Stimulated activated CD4-positive, alpha-beta T cell treated with anti-CD3 and anti-CD28 coated beads, Interleukin-12 subunit alpha, Interleukin-12 subunit beta, amount 100 ng/mL, for 48 hours (primary cell): ENCODE measurements at regions not wholly inside any gene's neighbourhood (a gene's known extent, or its start where the extent isn't known, plus 50 kb on each side); places are given as distances from the start of the nearest gene placed in this dataset.
"Not testable (repeated sequence)": the region's sequence is repeated elsewhere in the genome, so short reads cannot be mapped to it uniquely, and the experiment has no call there.

Source experiments
- DNase-seq, 3 donors: peaks; one replicate each; pipeline ENCODE4 v3.0.0-alpha.2; 2020; ENCODE audit warnings: low read depth in 2 of 3, low spot score in 1 of 3

DNA sequence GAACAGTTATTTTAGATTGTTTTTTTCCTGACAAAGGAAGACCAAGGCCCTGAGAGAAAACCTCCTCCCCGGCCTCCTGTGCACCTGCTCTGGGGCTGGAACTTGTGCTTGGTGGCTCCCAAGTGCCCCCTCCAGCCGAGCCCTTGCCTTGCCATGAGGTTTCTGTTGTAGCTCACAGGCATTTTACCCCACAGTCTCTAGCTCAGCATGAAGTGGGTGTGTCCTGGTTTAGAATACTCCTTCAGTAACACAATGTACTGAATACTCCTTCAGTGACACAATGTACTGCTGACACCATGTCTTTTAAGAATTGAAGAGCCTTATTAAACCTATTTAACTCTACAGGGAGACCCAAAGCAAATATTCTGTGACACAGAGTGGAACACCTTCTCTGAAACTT lies 116.1 kb downstream of the OR4M2 start:
- not testable (repeated sequence) for DNase-seq

DNA sequence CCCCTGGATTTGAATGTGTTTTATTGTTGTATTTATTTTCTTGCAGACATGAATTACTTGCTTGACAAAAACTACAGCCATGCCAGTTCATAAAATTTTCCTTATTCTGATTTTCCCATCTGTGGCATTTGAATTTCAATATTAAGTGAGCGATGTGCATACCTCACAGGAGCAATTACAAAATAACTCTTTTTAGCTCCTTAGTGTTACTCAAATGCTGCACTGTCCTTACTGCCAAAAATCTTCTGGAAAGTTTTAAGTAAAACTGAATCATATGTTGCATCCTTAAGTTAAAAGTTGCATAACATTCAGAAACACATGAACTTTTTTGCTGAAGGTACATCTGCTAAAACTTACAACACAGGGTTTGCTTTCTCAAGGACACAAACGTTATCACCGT lies 120.1 kb downstream of the OR4M2 start:
- not testable (repeated sequence) for DNase-seq

DNA sequence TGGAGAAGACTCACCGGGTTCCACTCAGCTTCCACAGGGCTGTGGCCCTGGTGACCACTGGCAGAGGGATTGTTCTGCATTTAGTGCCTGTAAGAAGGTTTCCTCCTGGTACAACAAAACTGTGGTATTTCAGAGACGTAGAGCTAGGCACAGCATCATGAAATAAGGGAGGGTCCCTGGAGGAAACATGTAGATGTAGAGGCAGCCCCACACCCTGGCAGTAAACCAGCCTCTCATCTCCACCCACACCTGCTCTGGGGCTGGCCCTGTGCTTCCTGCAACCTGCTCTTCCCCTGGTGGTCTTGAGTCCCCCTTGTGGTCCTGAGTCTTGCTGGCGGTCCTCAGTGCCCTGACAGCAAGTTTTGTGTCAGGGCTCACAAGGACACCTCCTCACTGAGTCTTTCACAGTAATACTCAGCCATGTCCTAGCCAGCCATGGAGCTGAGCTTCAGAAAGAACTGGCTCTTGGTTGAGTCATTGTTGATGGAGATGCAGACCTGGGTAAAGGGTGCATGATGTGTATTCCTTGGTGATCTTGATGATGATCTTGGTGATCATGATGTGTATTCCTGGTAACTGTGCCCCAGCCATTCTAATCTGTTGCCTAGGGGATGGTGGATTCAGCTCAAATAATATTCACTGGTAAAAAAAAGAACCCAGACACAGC lies 121.8 kb downstream of the OR4M2 start:
- not testable (repeated sequence) for DNase-seq

DNA sequence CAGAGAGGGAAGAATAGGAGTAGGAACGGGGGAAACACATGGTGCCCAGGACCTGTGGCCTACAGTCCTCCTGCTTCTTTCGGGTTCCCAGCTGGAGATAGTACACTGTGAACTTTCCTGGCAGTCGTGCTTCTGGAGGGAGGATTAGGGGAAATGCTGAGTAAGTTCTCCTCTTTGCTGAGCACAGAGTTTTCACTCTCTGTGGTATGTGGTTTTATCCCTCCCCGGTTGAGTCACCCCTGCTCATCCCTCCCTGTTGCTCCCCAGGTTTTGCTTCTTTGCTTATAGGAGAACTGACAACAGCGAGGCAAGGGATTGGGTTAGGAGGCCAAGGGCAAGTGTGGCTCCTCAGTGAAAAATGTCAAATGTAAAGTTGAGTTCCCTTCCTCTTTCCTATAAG lies 122.9 kb downstream of the OR4M2 start:
- not testable (repeated sequence) for DNase-seq

DNA sequence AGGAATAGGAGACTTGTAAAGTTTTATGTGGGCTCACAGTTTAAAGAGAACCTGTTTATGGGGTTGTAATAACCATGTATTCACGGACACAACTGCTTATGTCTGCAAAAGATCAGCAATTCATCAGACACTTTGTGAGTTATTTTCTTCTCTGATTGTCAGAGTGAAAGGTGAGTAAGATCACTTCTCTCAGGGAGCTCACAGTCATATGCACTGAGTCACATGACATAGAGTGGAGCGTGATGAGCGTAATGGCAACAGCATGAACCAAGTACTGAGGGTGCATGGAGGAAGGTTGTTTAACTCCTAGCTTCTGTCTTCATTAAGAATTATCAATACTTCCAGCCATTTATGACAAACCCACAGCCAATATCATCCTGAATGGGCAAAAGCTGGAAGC lies 128.8 kb downstream of the OR4M2 start:
- DNase-seq = not testable (repeated sequence)

DNA sequence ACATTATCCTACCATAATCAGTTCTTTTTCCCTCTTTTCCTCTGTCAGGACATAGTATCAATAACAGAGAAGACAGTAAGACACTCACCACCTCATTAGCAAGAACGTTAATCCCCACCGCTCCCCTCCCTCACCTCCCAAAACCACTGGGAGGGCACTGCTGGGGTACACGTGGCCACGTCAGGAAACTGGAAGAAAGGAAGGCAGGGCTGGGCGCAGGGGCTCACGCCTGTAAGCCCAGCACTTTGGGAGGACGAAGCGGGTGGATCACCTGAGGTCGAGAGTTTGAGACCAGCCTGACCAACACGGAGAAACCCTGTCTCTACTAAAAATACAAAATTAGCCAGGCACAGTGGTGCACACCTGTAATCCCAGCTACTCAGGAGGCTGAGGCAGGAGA lies 142.3 kb downstream of the OR4M2 start:
- DNase-seq = not testable (repeated sequence)

DNA sequence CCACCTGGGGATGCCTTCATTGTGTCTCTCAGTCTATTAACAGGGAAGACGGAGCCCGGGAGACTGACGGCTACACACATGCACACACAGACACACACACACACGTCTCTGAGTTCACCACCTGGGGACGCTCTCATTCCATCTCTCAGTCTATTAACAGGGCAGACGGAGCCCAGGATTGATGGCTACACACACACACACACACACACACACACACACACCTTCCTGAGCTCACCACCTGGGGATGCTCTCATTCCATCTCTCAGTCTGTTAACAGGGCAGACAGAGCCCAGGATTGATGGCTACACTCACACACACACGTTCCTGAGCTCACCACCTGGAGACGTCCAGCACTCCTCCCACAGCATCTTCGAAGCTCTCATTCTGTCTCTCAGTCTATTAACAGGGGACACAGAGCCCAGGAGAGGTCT lies 143.9 kb downstream of the OR4M2 start:
- no peak for DNase-seq

DNA sequence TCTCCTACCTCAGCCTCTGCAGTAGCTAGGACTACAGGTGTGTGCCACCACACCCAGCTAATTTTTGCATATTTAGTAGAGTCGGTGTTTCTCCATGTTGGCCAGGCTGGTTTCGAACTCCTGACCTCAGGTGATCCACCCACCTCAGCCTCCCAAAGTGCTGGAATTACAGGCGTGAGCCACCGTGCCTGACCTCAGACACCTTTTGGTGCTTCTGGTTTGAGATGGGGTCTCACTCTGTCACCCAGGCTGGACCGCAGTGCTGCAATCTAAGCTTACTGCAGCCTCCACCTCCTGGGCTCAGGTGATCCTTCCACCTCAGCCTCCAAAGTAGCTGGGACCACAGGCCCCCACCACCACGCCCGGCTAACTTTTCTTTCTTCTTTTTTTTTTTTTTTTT lies 144.6 kb downstream of the OR4M2 start:
- not testable (repeated sequence) for DNase-seq

DNA sequence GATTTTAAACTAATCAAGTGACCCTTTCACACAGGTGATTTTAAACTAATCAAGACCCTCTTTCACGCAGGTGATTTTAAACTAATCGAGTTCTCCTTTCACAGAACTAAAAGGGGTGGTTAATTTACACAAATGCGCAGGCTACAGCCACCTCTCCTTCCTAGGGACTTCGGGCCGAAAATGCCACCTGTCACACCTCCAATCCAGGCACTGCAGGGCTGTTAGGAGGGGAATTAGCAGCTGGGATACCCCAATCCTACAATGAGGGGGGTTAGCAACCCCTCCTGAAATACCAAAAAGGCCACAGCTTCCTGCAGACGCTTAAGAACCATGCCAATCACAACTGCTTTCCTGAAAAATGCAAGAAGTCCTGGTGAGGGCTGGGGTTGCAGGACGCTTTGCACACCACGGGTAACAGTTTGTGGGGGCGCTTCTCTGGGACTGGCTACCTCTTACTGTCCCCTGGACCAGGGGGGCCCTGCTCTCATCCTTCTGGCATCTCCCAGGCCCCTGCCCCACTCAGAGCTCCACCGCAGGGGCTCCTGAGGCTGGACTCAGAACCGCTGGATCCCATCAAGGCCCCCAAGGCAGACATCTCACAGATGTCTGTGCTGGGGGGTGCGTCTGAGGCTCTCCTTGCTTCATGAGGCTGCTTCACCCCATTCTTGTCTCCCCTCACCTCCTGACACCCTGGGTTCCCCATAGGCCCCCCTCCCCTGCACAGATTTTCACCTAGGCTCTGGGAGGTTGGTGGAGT lies 145.9 kb downstream of the OR4M2 start:
- no peak for DNase-seq

DNA sequence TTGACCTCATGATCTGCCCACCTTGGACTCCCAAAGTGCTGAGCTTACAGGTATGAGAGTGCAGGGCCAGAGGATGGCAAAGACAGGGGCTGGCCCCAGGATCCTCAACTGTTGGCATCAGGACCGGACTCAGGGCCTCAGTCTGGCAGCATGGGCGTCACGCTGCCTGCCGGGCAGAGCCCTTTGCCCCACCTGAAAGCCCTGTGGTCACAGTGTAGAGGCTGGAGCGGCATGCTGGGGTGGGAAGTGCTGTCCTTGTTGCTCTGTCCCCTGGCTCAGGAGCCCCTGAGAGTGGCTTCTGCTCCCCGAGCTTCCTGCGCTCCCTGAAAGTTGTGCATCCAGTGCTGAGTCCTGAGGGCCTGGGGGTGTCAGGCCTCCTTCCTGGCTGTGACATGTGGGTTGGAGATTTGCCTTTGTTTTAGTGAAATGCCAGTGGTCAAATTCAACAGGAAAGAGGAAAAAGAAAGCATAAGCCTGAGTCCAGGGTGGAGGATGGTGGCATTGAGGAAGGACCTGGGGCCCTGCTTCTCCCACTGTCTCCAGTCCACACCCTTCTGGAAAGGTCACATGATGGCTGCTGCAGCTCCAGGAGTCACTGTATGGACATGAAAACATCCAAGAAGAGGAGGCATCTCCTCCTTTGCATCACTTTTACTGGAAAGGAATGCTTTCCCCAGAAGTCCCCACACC lies 147.2 kb downstream of the OR4M2 start:
- no peak for DNase-seq

DNA sequence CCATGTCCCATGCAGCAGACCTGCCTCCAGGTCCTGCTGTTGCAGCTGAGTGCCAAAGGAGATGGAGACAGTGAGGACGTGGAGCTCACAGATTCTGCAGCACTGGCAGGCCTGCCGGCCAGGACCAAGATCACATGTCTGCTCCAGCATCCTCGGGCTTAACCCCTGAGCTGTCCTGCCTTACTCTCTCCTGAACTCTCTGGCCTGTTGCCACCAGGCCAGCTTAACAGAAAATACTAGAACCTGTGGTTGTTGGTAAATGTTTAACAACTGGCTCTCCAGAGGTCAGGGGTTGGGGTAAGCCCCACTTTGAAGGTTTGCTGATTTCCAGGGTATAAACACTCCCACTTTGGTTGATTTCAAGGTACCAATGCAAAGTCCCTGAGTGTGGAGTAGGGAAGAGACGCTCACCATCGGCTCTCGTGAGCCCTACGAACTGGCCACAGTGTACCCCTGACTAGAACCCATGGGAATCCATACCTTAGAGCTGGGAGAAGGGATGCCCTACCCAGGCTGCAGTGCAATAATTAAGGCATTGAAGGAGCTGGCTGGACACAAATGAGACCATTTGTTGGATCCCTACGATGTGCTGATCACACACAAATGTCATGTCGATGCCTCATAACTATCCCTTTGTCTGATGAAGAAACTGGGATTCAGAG lies 147.9 kb downstream of the OR4M2 start:
- DNase-seq = no peak

DNA sequence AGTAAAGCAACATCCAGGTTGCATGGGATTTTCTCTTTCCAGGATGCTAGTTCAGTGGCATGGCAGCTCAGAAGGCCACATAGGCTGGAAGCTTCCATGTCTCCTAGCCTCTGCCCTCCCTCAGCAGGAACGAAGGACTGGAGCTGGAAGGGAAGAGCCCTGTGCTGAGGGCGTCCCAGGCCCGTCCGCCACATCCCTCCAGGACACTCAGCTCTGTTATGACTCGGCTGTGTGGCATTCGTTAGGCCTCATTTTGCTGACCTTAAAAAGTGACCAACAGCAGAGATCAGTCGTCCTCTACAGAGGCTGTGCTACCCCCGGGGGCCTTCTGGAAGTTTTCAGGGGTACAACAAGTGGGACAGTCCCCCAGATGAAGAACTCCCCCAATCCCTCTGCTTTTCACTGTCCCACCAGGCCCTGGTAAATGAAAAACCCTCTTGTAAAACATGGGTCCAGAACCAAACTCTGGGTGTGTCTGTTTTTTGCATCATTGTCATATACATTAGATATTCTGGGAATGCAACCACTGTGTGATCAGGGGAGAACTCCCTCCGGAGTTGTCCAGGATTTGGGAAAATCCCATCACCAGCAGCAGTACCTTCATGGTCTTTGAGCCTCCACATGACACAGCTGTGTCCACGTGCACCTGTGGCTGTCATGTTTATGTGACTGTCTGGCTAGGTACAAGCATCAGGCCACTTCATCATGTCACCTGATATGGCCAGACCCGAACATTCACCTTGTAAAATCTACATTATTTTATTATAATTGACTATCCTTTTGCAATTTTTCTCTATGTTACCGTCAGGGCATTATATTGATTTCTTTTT lies 149.9 kb downstream of the OR4M2 start:
- DNase-seq = no peak

DNA sequence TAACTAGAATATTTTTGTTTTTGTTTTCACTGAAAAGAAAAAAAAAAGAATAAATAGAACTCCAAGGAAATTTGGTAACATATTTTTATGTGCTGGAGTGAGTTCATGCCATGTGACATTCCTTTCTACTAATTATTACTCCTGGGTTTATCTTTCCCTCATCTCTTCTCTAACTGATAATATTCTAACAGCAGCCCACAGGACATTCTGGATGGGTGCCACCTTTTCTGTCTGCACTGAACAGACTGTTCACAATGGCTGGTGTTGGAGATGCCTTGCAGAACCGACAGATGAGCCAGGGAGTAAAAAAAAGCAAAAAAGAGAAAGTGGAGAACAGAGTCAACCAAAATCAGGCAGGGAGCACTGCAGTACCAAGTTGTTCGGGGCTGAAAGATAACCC lies 151.3 kb downstream of the OR4M2 start:
- no peak for DNase-seq

DNA sequence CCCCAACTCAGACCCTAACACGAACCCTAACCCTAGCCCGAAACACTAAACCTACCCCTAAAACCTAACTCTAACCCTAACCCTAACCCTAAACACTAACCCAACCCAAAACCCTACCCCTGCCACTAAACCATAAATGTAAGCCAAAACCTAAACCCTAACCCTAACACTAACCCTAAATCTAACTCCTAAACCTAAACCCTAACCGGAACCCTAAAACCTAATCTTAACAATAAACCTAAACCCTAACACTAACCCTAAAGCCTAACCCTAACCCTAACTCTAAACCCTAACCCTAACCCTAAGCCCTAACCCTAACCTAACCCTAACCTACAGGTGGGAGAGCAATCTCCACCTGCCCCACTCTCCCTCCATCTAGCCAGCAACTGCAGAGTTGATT lies 152.3 kb downstream of the OR4M2 start:
- no peak for DNase-seq

DNA sequence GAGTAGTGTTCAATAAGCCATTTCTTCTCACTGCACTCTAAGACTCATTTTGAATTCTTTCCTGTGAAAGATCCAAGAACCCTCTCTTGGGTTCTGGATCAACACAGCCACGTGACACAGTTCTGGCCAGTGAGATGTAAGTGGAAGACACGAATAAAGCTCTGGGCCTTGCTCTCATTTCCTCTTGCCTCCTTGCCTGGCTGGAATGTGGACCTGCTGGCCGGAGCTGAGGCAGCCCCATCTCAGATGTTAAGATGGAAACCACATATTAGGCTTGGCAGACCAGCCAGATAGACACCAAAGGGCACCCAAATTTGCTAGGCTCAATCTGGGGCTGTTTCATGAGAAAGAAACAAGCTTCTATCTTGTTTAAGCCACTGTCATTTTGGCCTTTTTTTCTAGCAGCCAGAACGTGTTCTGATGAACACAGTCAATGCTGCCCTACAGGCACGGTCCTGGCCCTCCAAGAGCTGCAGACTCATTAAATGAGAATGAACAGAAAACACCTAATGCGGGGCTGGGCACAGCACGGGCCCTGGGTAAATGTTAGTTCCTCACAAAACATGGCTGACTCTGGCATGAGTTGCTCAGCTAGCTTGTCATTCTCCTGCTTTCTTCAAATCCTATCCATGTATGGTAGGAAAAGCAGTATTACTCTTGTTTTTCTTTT lies 155.1 kb downstream of the OR4M2 start:
- DNase-seq = not testable (repeated sequence)

DNA sequence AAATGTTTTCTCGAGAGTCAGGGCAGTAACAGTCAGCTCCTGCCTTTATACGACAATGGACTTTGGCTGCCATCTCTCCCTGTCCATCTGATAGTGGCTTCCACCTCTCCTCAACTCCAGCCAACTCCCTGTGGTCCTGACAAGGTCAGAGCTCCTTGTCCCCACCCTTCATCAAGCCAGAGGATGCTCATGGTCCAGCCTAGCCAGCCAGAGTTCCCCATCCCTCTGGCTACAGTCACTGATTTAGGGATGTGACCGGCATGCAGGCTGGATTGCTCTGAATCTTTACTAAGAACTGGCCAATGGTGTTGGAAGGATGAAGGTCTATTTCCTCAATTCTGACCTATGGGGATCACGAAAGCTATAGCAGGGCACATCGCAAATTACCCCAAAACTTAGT lies 156.1 kb downstream of the OR4M2 start:
- DNase-seq = no peak

DNA sequence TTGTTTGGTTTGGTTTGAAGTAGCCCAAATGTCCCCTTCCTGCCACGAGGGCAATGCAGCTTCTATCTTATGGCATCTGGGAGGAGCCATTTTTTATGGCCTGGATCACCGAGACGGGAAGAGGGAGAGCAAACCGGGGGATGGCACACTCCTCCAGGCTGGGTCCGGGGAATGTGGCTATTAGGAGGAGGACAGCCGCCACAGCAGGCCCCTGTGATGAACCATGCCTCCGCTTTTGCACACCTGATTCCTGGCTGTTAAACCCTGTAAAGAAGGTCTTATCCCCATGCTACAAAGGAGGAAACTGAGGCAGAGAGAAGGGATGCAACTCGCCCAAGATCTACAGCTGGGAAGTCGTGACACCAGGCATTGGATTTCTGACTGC lies 157.6 kb downstream of the OR4M2 start:
- no peak for DNase-seq

DNA sequence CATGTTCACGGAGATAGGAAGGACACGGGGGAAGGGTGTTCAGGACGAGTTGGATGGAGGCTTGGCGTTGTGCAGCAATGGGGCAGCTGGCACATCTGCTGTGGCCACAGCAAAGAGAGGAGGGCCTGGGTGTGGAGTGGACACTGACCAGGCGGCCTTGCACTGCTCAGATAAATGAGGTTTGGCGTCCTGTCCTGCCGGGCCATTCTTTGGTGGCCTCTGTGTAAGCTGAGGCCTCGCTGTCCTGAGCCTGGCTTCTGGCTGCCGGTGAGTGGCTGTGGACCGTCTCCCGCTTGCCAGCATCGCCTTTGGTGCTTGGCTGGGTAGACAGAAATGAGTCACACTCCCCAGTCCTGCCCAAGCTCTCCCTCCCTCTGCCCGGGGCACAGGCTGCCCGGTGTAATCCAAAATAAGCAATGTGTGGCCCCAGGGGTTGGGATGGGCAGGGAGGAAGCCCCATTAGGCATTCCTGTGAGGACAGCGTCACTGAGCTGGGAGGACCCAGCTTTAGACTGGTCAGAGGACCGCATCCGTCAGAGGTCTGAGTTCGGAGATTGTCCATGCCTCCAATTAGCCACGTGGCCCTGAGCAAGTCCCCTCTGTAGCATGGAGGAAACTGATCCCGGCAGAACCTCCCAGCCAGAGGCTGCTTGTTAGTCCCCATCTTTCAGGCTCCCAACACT lies 158.1 kb downstream of the OR4M2 start:
- not testable (repeated sequence) for DNase-seq

DNA sequence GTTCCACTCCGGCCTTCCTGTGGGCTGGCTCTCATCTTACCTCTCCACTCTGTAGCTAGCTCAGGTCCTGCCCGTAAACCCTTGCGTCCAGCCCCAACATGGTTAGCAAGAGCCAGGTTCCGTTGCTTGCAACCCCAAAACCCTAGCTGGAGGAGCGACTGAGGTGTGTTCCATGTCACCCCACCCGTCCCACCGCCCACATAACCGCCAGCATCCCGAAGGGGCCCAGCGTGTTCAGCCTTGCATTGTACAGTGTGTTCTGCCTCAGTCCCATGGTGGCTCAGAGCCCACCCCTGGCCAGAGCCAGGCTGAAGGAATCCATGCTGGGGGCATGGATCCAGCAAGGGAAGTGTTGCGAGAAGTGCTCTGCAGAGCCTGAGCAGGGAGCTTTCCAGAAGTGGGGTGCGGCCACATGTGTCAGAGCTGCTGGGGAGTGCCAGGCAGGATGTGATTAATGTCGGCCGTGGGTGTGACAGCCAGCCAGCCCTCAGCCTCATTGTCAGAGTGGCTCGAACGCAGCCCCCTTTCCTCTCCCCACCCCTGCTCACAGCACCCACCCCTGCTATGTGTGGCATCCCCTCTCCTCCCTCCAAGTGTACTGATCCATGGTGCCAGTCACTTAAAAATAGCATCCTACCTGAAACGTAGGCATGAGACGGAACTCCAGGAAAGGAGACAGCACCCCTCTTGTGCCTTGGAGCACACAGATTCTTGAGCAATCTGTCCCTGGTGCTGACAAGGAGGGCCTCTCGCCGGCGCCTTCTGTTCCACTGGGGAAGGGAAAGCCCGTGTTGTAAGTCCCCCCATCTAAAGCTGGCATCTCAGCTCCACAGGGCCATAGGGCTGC lies 158.9 kb downstream of the OR4M2 start:
- DNase-seq = not testable (repeated sequence)
